Activated CD4-positive, alpha-beta T cell treated with anti-CD3 and anti-CD28 coated beads, Interleukin-2, Interleukin-6, amounts not matched to agents 100 ng/mL and 50 ng/mL, durations not matched to agents 16 hours and 8 hours (primary cell): ENCODE measurements at regions not wholly inside any gene's neighbourhood (a gene's known extent, or its start where the extent isn't known, plus 50 kb on each side); places are given as distances from the start of the nearest gene placed in this dataset.
A peak's percentile ranks its signal among the peaks of the same experiment; 100 is the strongest.

Experiments used
- DNase-seq: peaks from one replicate; pipeline ENCODE4 v3.0.0-alpha.2; 2020

DNA sequence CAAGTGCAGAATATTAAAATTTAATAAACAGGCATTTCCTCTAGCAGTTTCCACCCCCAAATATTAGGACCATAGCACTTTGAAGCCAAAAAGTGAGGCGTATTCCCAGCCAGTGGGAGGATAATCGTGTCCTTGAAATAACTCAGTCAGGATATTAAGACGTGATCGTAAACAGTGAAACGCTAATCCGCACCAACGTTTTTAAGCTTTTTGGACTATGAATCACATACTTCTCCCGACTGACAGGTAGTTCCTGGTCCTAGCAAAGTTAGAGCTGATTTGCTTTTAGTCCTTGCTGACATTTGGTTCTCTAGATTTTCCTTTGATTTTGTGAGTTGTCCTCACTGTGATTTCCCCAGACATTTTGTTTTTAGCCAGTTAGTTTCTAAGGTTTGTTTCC lies 197.1 kb upstream of the ARHGAP20 start:
- DNase-seq: no peak

DNA sequence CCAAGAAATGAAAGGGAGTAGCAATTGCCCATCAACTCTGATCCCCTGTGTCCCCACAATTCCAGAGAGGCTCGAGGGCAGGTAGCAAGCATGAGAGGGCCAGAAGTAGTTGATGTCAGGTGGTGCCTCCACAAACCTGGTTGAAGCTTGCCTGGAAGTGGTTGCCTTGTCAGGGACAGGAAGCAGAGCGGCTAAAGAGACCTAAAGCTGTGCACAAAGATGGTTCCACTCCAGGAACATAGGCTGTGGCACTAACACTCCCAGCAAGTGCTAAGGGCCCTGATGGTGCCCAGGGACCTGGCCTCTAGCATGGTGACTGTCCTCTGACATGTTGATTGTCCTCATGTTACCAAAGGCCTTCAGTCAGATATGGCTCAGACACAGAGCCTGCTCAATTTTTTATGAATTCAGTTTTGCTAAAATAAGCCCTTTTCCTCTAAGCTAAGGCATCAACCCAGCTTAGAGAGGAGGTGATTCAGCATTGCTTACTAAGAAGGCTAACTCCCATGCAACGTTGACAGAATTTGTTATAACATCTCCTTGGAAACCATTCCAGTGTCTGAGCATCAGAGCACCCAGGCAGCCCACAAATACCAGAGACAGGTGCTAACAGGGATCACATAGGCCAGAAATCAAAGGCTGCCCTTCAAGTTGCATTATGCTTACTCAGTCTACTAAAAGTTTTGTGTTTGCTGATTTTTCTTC lies 196.3 kb upstream of the ARHGAP20 start:
- DNase-seq: no peak

DNA sequence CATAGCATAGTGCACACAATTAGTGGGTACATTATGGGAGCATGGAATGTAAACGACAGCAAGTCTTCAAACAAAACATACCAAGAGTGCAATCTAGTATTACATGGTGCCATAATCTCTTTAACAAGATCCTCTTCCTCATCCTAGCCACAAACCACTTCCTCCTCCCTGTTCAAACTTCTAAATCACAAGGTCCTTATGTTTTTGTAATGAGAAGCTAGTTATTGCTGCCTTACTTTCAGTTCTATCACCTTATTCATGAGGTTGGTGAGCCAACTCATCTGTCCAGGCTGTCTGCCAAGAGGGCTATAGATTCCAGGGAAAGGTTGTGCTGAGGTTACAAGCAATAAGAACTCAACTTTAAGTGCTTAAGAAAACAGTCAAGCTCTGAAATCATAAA lies 195.4 kb upstream of the ARHGAP20 start:
- DNase-seq: peak; percentile 36

DNA sequence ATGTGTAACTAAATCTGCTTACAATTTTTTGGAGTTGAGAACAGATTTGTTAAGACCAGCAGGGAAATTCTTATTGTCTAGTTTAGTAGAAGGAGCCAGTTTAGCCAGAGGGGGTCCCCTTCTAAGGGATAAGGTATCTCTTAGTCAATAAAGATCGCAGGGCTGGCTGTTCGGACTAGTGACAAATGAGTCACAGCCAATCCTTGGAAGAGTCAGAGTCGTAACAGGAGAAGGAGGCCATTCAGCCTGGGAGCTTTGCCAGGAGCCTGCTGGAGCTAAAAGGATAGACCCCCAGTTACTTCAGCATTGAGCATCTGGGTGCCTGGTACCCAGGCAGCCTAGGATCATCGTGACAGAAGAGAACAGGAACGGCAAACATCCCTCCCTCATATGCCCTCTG lies 191.6 kb upstream of the ARHGAP20 start:
- no peak for DNase-seq

DNA sequence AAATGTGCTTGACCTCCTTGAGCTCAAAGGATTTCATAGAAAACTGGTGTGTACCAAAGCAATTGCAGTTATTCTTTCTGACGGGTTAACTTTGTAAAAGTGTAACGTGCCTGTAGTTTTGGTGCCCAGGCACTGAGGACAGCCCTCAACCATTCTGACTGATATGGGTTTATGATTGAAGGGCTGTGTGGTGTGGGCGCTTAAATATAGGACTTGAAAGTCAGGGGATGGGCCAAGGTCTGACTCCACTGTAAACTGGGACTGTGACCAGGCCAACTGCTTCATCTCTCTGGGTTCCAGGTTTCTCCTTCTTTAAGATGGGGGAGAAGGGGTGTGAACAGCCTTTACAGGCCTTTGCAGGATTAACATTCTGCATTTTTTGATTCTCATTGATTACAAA lies 191.1 kb upstream of the ARHGAP20 start:
- DNase-seq: no peak

DNA sequence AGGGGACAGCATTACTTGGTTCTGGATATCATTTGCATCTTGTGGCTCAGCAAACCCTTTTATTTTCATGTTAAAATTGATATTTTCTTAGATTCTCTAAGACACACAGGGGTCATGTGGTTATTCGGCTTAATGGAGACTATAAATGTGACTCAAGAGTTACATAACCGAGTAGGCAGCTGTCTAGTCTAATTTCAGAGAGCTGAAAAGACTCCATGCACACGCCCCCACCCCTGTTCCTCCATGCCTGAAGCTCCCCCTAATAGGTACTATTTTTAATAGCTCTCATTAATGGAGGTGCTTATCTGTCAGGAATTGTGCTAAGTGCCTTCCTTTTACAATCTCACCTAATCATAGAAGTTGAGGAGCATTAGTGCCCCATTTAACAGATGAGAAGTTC lies 189.2 kb upstream of the ARHGAP20 start:
- no peak for DNase-seq

DNA sequence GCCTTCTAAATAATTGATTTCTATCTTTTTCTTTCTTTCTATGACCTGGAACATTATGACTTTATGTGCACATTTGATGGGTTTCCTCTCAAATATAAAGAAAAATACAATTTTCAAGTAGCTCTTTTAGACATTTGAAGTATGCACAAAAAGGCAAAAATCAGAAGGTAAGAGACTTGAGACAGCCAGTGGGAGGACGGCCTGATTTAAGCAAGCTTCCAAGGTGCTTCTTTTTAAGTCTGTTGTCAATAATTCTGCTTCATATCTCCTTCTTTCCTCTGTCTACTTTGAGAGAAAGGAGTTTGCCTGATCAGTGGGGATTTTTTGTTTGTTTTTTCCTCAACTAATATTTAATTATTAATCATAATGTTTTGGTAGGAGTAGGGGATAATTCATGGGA lies 188.2 kb upstream of the ARHGAP20 start:
- no peak for DNase-seq

DNA sequence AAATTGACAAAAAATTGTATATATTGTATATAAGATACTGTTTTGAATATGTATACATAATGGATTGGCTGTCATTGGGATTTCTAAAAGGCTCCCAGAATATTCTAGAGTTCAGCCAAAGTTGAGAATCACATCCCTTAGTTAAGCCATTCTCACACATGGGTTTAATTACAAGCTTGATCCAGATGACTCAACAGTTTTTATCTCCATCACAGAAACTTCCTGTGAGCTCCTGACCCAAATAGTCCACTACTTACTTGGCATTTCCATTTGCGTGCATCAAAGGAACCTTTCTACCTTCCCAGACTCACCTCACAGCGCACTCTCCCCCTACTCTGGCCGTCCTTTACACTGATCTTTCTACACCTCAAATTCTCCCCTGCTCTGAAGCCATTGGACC lies 184.8 kb upstream of the ARHGAP20 start:
- DNase-seq: no peak

DNA sequence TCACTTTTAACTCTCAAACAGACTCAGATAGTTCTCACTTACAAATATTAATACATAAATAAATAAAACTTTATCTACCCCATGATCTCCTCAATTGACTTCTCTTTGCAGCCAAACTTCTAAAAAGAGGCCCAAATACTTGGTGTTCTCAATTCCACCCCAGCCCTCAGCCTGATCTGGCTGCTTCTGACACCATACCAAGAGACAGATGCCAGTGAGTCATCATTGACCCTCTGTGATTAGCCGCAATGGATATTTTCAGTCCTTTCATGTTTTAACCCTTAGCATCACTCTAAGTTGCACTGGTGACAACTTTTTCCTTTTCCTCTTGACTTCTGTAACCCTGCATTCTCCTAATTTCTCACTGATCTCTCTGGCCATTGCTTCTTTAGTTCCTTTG lies 184.1 kb upstream of the ARHGAP20 start:
- no peak for DNase-seq

DNA sequence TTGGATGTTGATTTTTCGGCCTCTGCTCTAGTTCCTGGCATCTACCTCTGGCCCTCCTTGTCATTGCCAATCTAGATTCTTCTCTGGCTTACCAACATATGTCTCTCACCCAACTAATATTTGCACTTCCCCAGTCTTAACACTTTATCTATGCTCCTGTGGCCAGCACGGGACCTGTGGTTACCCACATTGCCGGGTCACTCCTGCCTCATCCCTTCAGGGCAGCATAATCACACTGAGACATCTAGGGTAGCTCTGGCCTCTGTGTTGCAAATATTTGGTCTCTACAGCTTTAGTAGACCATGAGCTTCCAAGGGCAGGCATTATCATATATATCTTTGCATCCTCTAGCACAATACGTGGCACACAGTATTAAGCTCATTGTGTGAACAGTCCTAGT lies 182.0 kb upstream of the ARHGAP20 start:
- DNase-seq: no peak

DNA sequence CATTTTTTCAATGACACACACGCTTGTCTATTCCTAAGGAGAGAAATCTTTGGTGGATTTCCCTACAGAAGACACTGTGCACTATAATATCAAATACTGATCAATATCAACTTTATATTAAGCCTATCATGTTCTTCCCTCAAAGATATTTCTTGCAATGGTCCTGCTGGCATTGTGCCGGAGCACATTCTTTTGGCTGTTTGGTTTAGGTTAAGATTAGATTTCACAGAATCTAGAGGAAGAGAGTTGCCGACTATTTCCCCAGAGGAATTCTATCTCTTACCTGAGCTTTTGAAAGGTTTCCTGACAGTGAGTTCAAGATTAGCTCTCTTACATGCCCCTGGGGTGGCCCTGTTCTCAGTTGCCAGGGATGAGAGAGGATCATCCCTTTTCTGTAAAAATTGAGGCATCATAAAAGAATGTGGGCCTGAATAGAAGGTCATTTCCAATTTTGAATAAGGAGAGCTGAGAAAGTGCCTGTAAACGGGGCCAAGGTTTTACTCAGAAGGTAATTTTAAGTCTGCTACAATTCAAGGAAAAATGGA lies 180.6 kb upstream of the ARHGAP20 start:
- no peak for DNase-seq

DNA sequence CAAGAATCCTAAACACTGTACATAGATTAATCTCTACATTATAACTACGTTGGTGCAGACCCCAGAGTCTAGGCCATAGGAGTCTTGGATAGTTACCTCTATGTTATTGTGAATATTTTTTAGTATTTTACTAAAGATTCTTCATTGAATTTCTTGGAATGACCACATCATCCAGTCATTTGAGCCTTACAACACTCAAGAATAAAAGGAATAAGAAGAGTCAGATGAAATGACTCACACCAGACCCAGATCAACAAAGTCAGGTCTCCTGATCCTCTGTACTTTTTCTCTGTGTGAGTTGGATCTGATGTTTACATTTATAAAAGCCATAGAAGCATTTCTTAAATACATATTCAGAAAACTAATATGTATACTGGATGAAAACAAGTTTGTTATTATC lies 179.2 kb upstream of the ARHGAP20 start:
- DNase-seq: no peak

DNA sequence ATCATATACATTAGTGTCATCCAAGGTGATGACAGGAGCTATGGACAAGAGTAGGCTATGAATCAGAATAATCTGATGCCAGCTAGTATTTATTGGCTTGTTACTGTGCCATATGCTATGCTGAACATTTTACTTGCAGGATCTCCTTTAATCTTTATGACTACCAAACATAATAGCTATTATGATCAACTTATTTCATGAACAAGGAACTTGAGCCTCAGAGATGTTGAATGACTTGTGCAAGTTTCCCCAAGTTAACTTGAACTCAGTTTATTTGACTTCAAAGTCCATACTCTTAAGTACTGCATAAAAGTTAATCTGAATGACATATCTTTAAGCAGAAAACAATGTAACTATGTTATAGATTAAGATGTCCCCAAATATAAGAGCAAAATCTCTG lies 178.8 kb upstream of the ARHGAP20 start:
- no peak for DNase-seq

DNA sequence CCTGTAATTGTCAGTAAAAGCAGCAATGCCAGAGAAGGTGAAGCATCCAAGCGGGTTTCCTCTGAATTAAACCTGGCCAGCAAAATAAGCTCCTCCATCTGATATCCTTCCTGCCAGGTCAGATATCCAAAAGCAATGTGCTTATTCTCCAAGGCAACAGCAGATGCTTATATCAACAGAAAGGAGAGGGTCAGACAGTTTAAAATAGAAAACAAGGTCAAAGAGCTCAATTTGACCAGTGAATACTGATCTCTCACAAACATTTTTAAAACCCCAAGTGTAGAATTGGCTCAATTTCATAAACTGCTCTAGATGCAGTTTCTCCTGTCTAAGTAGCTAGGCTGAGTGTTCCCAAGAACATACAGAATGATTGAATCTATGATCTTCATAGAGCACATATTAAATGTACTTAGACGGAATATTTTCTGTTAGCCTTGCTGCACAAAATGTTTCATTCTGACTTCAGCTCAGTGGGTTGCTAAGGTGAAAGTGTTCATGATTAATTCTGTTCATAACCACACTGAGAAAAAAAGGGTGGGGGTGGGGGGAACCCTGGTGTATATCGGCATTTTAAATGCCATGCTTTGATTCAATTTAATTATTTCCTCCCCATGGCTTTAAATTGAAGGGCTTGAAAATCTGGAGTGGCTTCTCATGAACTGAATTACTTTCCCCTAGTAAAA lies 174.2 kb upstream of the ARHGAP20 start:
- no peak for DNase-seq

DNA sequence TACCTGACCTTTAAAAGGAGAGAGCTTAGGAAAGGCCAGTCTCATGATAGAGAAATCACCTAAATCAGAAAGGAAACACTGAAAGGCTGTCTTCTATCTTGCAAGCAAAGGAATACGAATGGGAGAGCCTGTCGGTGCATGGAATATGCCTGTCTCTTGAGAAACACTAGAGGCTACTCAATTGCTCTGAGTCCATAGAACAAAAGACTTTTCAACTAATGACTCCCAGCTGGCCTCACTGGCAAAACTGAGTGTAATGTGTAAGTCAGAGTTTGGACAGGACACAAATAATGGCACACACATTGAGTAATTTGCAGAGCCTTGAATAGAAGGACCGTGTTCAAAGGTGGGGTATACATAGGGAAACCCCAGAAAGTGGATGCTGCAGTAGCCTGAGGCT lies 171.0 kb upstream of the ARHGAP20 start:
- DNase-seq: no peak

DNA sequence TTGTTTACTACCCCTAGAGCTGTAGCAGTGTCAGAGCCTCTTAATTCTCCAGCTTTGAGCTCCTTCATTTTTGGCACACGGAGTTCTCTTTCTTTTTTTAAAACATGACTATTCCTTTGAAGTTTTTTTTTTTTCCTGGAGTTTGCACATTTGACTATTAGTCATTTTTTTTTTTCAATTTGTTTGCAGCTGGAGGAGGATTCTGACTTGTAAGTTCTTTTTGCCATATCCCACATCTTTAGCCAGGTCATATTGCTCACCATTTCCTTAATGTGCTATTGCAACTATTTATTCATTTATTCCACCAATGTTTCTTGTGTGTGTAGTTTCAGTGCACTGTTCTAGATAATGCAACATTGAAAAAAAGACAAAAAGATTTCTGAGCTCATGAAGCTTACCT lies 166.3 kb upstream of the ARHGAP20 start:
- no peak for DNase-seq

DNA sequence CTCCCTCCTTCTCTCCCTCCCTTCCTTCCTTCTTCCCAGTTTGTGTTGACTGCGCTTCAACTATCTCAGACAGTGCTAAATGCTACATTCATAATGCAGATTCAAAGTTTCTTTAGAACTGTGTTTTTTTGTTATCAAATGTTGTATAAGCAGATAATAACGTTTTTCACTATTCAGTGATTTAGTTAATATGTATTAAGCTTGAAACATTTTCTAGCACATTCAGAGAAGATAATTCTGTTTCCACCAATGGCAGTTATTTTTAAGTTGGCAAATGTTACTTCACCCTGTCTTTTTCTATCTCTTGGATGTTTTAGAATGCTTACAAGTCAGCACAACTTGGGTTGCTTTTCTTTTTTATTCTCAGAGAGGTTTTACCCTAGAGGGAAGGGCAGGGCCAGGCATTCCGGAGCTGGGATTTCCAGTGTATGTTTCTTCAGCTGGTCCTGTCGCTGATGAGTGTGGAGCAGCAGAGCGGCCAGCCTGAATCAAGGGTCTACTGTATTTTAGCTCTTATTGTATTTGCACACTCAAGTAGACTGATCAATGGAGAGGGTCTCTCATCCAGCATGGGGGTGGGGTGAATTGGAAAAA lies 162.3 kb upstream of the ARHGAP20 start:
- DNase-seq: no peak

DNA sequence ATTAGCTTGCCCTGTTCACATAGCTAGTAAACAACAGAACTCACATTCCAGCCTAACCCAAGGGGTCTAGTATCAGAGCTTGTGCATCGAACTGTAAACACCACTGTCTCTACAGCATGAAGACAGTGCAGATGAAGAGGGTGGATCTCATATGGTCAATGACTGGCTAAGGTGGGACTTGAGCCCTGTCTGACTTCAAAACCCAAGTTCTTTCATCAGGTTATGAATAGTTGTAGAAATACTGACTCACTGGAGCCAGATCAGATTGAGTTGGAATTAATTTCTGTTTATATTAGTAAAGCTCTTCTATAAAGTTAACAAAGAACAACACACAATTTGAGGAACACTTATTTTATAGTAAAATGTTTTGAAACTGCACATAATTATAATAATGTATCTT lies 161.7 kb upstream of the ARHGAP20 start:
- DNase-seq: no peak

DNA sequence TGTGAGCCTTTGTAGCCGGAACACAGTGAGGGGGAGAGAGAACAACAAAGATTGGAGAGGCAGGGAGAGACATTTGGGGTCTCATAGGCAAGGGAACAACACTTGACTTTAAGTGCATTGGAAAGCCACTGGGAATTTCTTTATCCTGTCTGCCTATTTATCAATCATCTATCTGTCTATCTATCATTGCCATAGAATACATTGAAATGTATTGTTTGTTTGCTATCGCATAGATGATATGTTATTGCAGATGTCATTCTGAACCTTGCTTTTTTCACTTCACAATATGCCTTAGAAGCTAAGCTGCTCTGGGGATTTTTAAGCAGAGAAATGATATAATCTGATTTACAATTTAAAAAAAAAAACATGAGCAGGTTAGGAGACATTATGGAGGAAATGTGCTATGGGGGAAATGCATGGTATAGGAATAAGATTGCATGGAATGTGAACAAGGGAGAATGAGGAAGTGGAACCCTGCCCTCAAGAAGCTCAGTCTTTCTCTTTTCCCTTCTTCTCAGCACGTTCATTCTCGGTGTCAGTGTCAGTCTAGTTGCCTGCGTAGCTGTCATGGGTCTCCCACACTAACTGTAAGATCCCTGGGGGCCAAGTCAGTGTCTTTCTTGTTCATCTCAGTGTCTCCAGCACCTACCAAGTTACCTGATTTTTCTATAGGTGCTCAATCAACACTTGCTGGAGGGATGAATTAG lies 158.7 kb upstream of the ARHGAP20 start:
- no peak for DNase-seq

DNA sequence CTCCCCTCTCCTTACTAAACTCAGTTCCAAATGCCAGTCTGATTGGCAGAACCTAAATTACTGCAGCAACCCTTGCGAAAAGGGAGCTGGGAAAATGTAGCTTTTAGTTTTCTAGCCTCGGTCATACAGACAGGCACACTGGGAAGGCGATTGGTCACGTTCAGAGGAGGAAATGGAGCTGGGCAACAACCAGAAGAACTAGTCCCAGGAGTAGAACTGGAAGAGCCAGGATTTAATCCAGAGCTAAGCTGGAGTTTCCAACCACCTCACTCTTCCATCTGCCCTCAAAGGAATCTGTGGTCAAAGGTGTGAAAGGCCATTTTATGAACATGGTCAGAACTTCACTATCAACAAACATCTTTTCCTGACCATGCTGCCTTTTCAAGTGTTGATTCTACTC lies 155.7 kb upstream of the ARHGAP20 start:
- DNase-seq: no peak

DNA sequence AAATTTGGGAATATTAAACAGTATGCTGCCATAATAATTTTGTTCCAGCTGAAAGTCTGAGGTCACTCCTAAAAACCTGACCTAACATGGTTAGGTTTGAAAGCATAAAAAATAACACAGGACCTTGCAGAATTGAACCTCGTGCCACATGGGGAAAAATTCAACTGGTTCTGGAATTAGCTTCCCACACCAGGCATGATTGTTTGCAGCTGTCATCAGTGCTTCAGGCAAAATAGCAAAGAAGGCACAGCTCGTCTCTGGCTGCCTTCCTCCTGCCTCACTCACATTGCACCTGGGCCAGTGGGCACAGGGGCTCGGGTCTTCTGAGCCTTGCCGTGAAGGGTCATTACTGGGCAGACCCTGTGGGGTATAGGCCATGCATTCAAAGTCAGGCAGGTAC lies 153.8 kb upstream of the ARHGAP20 start:
- DNase-seq: no peak

DNA sequence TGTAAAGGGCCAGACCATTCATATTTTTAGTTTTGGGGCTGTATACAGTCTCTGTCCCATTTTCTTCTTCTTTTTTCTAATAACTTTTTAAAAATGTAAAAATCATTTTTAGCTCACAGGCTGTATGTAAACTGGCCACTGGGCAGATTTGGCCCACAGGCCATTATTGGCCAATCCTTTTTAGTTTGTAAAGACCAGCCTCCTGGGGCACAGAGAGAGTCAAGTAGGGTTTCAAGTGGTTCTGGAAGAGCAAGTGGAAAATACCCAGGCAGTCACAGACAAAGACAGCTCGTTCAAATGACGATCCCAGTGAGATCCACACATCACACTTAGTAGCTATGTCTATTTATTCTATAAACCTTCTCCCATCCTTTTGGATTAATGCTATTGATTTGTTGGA lies 150.2 kb upstream of the ARHGAP20 start:
- DNase-seq: no peak

DNA sequence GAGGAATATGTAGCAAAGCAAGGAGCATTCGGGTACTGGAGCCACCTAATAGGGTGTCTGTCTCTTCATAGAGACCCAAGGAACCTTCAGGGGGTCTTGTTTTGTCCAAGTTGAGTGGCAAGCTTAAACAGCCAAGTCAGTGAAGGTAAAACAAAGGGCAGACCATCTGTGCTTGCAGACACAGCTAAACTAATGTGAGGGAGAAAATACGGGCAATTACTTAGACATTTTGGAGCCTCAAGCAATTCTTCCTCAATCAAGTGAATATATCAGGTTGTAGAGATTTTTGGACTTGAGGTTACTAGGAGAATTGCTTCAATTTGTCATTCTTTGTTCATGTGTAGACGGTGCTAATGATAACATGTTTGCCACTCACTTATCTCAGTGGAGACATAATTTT lies 148.2 kb upstream of the ARHGAP20 start:
- no peak for DNase-seq

DNA sequence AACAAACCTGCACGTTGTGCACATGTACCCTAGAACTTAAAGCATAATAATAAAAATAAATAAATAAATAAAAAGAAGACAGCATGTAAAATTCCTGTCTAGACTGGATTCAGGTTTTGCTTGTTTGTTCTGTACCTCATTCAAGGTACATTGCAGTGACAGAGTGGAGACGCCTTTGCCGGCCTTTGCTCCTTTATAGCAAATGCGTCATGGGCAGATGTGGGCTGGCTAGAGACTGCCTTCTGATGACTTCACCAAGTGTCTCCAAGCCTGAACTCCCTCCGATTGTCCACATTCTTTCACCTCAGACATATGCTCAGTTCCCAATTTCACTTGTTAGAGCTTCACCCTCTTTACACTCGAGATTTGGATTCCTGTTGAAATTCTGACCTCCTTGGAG lies 147.8 kb upstream of the ARHGAP20 start:
- DNase-seq: no peak
